ENCODE measurements at regions not wholly inside any gene's neighbourhood (a gene's known extent, or its start where the extent isn't known, plus 50 kb on each side); places are given as distances from the start of the nearest gene placed in this dataset.

GRCh38 chr19:33982706-33983105, 186.0 kb downstream of the KCTD15 start:
- TF ChIP-seq EP300 (IDR thresholded peaks at IDR 0.05; ENCODE audit: borderline replicate concordance in 1 of 2, low read depth in 1 of 2, low read length in 1 of 2) (no peak), FOXJ3 (CRISPR knock-in tag; IDR thresholded peaks at IDR 0.05) (no peak), RFX5 (IDR thresholded peaks at IDR 0.05; ENCODE audit: low read length) (no peak), RCOR1 (IDR thresholded peaks at IDR 0.05; ENCODE audit: low read length) (no peak), NRF1 (IDR thresholded peaks at IDR 0.05; ENCODE audit: low read depth, low read length) (no peak), REST (IDR thresholded peaks at IDR 0.05; ENCODE audit: low read depth, low read length) (no peak), MAX (IDR thresholded peaks at IDR 0.05; ENCODE audit: low read depth) (no peak), GABPA (IDR thresholded peaks at IDR 0.05; ENCODE audit: low read depth) (no peak), NFIC (IDR thresholded peaks at IDR 0.05; ENCODE audit: borderline replicate concordance) (no peak), PBX3 (IDR thresholded peaks at IDR 0.05) (no peak), ELF1 (IDR thresholded peaks at IDR 0.05) (no peak), GATA2 (CRISPR knock-in tag; IDR thresholded peaks at IDR 0.05) (no peak), USF1 (IDR thresholded peaks at IDR 0.05; ENCODE audit: borderline replicate concordance, low read depth) (no peak), JUND (IDR thresholded peaks at IDR 0.05) (no peak), ZBTB33 (IDR thresholded peaks at IDR 0.05; ENCODE audit: borderline replicate concordance, low read depth) (no peak), RAD21 (IDR thresholded peaks at IDR 0.05; ENCODE audit: low read length) (no peak), USF2 (IDR thresholded peaks at IDR 0.05; ENCODE audit: borderline replicate concordance, low read depth, low read length) (no peak), MEF2A (IDR thresholded peaks at IDR 0.05; ENCODE audit: borderline replicate concordance, low read depth) (no peak), POLR2AphosphoS5 (IDR thresholded peaks at IDR 0.05; ENCODE audit: low read depth, low read length) (no peak), FOXM1 (IDR thresholded peaks at IDR 0.05; ENCODE audit: low read depth) (no peak)
- no peak overlapping the region for H3K4me2 ChIP-seq
- H3K27me3 ChIP-seq (ENCODE audit: insufficient read depth): no peaks in the 10 kb centered on the region
- H3K9me2 ChIP-seq: no peaks in the 10 kb centered on the region
- no peak overlapping the region for H2AFZ ChIP-seq (ENCODE audit: low read depth)
- no peak for DNase-seq
- no peaks in the 10 kb centered on the region for H3K9me3 ChIP-seq
- H3K4me1 ChIP-seq (ENCODE audit: control insufficient read depth in 1 of 2, insufficient read depth in 2 of 2, low read depth in 1 of 2, low read length in 1 of 2): peaks cover 0 to 12% of the 10 kb centered on the region in 2 experiments; a peak in 2 of 4 replicates
- no peak overlapping the region for H3K27ac ChIP-seq (ENCODE audit: low read depth in 2 of 2, low read length in 1 of 2)
- no peaks in the 10 kb centered on the region for H4K20me1 ChIP-seq (ENCODE audit: insufficient read depth)
- H3K4me3 ChIP-seq (ENCODE audit: low read depth in 2 of 2, low read length in 1 of 2): no peak overlapping the region
- no peaks in the 10 kb centered on the region for H3K36me3 ChIP-seq (replicated peaks in 1 of 2; ENCODE audit: control insufficient read depth in 1 of 2, insufficient read depth in 2 of 2, low read length in 1 of 2)
- no peak overlapping the region for H3K9ac ChIP-seq
- no peaks in the 10 kb centered on the region for H3K79me2 ChIP-seq (ENCODE audit: insufficient read depth)
- no peaks in the 10 kb centered on the region for H3F3A ChIP-seq (replicated peaks; ENCODE audit: insufficient read depth)
- ChIA-PET CTCF (no interaction called here), POLR2A (no interaction called here)

Measured in SK-N-SH (cell line).